Upper lobe of right lung (tissue), 1 donor: ENCODE measurements at regions not wholly inside any gene's neighbourhood (a gene's known extent, or its start where the extent isn't known, plus 50 kb on each side); places are given as distances from the start of the nearest gene placed in this dataset.

Experiments
- ATAC-seq: fragments of 200-7000 bp; cut with Tn5 transposase; one replicate; pipeline ENCODE4 v1.9.1; 2020; ENCODE audit warnings: mild to moderate bottlenecking, moderate library complexity
- DNase-seq: peaks from one replicate; pipeline ENCODE4 v3.0.0-alpha.2; 2020
- H3K27ac ChIP-seq: fragments of 200-600 bp; one replicate; pipeline ENCODE4 v1.8.0; 2022
- H3K27me3 ChIP-seq: fragments of 200-600 bp; one replicate; pipeline ENCODE4 v1.8.0; 2022; ENCODE audit warnings: mild to moderate bottlenecking
- H3K36me3 ChIP-seq: fragments of 200-600 bp; one replicate; pipeline ENCODE4 v1.8.0; 2022
- H3K4me1 ChIP-seq: fragments of 200-600 bp; one replicate; pipeline ENCODE4 v1.8.0; 2022
- H3K4me3 ChIP-seq: fragments of 200-600 bp; one replicate; pipeline ENCODE4 v1.8.0; 2022; ENCODE audit warnings: mild to moderate bottlenecking
- H3K9me3 ChIP-seq: fragments of 200-600 bp; one replicate; pipeline ENCODE4 v1.8.0; 2022
- CTCF ChIP-seq: fragments of 200-600 bp; IDR thresholded peaks from one replicate; pipeline ENCODE4 v1.8.0; 2022; ENCODE audit warnings: antibody characterized with exemption
- intact Hi-C: fragments of 100-400 bp; cut with DNase I; formaldehyde crosslinking; loops from one replicate; pipeline ENCODE4 v1.11.0; 2022
- donor health status: DM: no; HTN: yes; CAD: no; lungs with severe emphysema.

- intact Hi-C loops = no loop called here
- no peak for TF ChIP-seq CTCF
- no peak for ATAC-seq
These were observed 289.6 kb downstream of the POM121L12 start for GRCh38 chr7:53325061-53325460.

GRCh38 chr7:53326634-53327033, 291.2 kb downstream of the POM121L12 start:
- no peaks in the 10 kb centered on the region for H3K9me3 ChIP-seq
- intact Hi-C loops = no loop called here
- H3K27ac ChIP-seq = no peak overlapping the region
- H3K4me3 ChIP-seq = no peak overlapping the region
- H3K36me3 ChIP-seq = no peaks in the 10 kb centered on the region
- TF ChIP-seq CTCF = no peak
- H3K4me1 ChIP-seq = no peaks in the 10 kb centered on the region
- no peak for ATAC-seq
- H3K27me3 ChIP-seq = no peaks in the 10 kb centered on the region
- no peak for DNase-seq

More at GRCh38 chr7:53325061-53325460, 289.6 kb downstream of the POM121L12 start:
- no peaks in the 10 kb centered on the region for H3K36me3 ChIP-seq
- no peaks in the 10 kb centered on the region for H3K4me1 ChIP-seq
- H3K9me3 ChIP-seq = no peaks in the 10 kb centered on the region
- H3K27ac ChIP-seq = no peak overlapping the region
- no peak for DNase-seq
- no peaks in the 10 kb centered on the region for H3K27me3 ChIP-seq
- no peak overlapping the region for H3K4me3 ChIP-seq

- no peak for DNase-seq
- Histone ChIP-seq H3K27ac (no peak overlapping the region), H3K4me1 (no peaks in the 10 kb centered on the region), H3K9me3 (no peaks in the 10 kb centered on the region), H3K4me3 (no peak overlapping the region), H3K27me3 (no peaks in the 10 kb centered on the region), H3K36me3 (no peaks in the 10 kb centered on the region)
- TF ChIP-seq CTCF = no peak
- ATAC-seq = no peak
- intact Hi-C loops = no loop called here
These were observed 300.8 kb downstream of the POM121L12 start for GRCh38 chr7:53336105-53336668.

- Histone ChIP-seq H3K9me3 (no peaks in the 10 kb centered on the region), H3K27ac (no peak overlapping the region), H3K4me1 (no peaks in the 10 kb centered on the region), H3K27me3 (no peaks in the 10 kb centered on the region), H3K36me3 (no peaks in the 10 kb centered on the region), H3K4me3 (no peak overlapping the region)
- ATAC-seq (no peak), DNase-seq (no peak)
- TF ChIP-seq CTCF = no peak
- intact Hi-C loops = no loop called here
These were observed 304.8 kb downstream of the POM121L12 start for GRCh38 chr7:53340220-53340619.

GRCh38 chr7:53350241-53350640, 314.8 kb downstream of the POM121L12 start:
- H3K27me3 ChIP-seq = no peaks in the 10 kb centered on the region
- intact Hi-C loops = no loop called here
- ATAC-seq (no peak), DNase-seq (no peak)
- H3K4me3 ChIP-seq = no peak overlapping the region
- no peaks in the 10 kb centered on the region for H3K4me1 ChIP-seq
- H3K36me3 ChIP-seq = no peaks in the 10 kb centered on the region
- peak; percentile 40 for TF ChIP-seq CTCF
- no peak overlapping the region for H3K27ac ChIP-seq
- H3K9me3 ChIP-seq = no peaks in the 10 kb centered on the region

- ATAC-seq = no peak
- Histone ChIP-seq H3K4me1 (no peaks in the 10 kb centered on the region), H3K36me3 (no peaks in the 10 kb centered on the region), H3K27ac (no peak overlapping the region), H3K27me3 (no peaks in the 10 kb centered on the region), H3K4me3 (no peak overlapping the region), H3K9me3 (no peaks in the 10 kb centered on the region)
- DNase-seq = no peak
- no peak for TF ChIP-seq CTCF
- intact Hi-C loops = no loop called here
These were observed 316.2 kb downstream of the POM121L12 start for GRCh38 chr7:53351681-53352080.
